DND-41 (cell line): ENCODE measurements at regions not wholly inside any gene's neighbourhood (a gene's known extent, or its start where the extent isn't known, plus 50 kb on each side); places are given as distances from the start of the nearest gene placed in this dataset.

Experiments
- CTCF ChIP-seq: IDR thresholded peaks from 2 replicates; pipeline ENCODE4 v1.5.1; 2012; ENCODE audit warnings: borderline replicate concordance, low read length, moderate library complexity, mild to moderate bottlenecking; ENCODE audit not compliant: poor library complexity, severe bottlenecking; ENCODE audit errors: extremely low read depth
- EZH2 ChIP-seq: IDR thresholded peaks from 3 replicates; pipeline ENCODE4 v1.6.1; 2012; ENCODE audit warnings: borderline replicate concordance, low read depth, mild to moderate bottlenecking, moderate library complexity, low read length, inconsistent platforms; ENCODE audit not compliant: severe bottlenecking

GRCh38 chr13:40319699-40320579, 346.5 kb downstream of the FOXO1 start:
- TF ChIP-seq CTCF (no peak), EZH2 (no peak)
